HepG2 (cell line): ENCODE measurements at regions not wholly inside any gene's neighbourhood (a gene's known extent, or its start where the extent isn't known, plus 50 kb on each side); places are given as distances from the start of the nearest gene placed in this dataset.

Source experiments
- ATAC-seq: fragments of 200-7000 bp; cut with Tn5 transposase; 3 replicates; pipeline ENCODE4 v1.9.1; 2020; ENCODE audit warnings: mild to moderate bottlenecking, moderate library complexity
- BruUV-seq: library from RNA; stranded (reverse); fragments of 400-500 nt; replicated peaks from 2 replicates; lab custom pipeline; 2021; lab: Mats Ljungman, UMichigan
- CTCF ChIA-PET: fragments of 300-600 bp; formaldehyde crosslinking; extraction: SDS; loops from one replicate; lab custom pipeline; 2021; ENCODE audit warnings: low total read pairs, inconsistent platforms, low intra/inter-chr PET ratio; lab: Yijun Ruan, JAX
- POLR2A ChIA-PET: fragments of 350-600 bp; sonication (Branson Sonifier 250); formaldehyde crosslinking; loops from one replicate; lab custom pipeline; 2020; ENCODE audit warnings: antibody characterized with exemption, inconsistent platforms; lab: Yijun Ruan, JAX
- DNase-seq: peaks from one replicate; pipeline ENCODE4 v3.0.0-alpha.2; 2015; ENCODE audit warnings: low spot score
- FAIRE-seq: peaks from 3 replicates; lab custom pipeline; 2011; peaks lifted over from hg19 to GRCh38; lab: Jason Lieb, UNC
- H2AFZ ChIP-seq: one replicate; pipeline ENCODE4 v1.6.1; 2011; ENCODE audit warnings: low read length, inconsistent platforms
- H3K27ac ChIP-seq: fragments of 300-600 bp; 3 replicates; pipeline ENCODE4 v1.8.0; 2011; ENCODE audit warnings: mixed run types, mild to moderate bottlenecking, mixed read lengths, low read length, inconsistent platforms; ENCODE audit not compliant: insufficient read depth; ENCODE audit errors: extremely low read length
- H3K27me3 ChIP-seq, 2 experiments: fragments of 200-600 bp in 1 of 2; 2 replicates in 1 of 2; 3 replicates in 1 of 2; pipeline versions ENCODE4 v1.6.0 to v1.8.0; 2011; ENCODE audit warnings: low read length in 2 of 2, mild to moderate bottlenecking in 2 of 2, moderate library complexity in 2 of 2, inconsistent platforms in 1 of 2; ENCODE audit not compliant: insufficient read depth in 2 of 2, control insufficient read depth in 1 of 2
- H3K36me3 ChIP-seq, 2 experiments: fragments of 200-600 bp in 1 of 2; replicated peaks in 1 of 2; 2 replicates in 1 of 2; 3 replicates in 1 of 2; pipeline versions ENCODE4 v1.5.1 to v1.8.0; 2011; ENCODE audit warnings: low read length in 2 of 2, inconsistent platforms in 1 of 2; ENCODE audit not compliant: insufficient read depth in 2 of 2, control insufficient read depth in 1 of 2
- H3K4me1 ChIP-seq: 2 replicates; pipeline ENCODE4 v1.5.1; 2012; ENCODE audit warnings: low read length, inconsistent platforms; ENCODE audit not compliant: insufficient read depth
- H3K4me2 ChIP-seq: 2 replicates; pipeline ENCODE4 v1.6.0; 2011; ENCODE audit warnings: low read depth, low read length, inconsistent platforms
- H3K4me3 ChIP-seq, 3 experiments: fragments of 200-600 bp in 1 of 3; sonication (generic), shearing (Covaris generic) in 1 of 3; replicated peaks in 1 of 3; 2 replicates each; pipeline ENCODE4 v1.5.1; 2011 to 2016; ENCODE audit warnings: low read length in 3 of 3, inconsistent platforms in 2 of 3, low read depth in 2 of 3, mild to moderate bottlenecking in 2 of 3, control low read depth in 1 of 3, mixed read lengths in 1 of 3; ENCODE audit not compliant: insufficient read depth in 1 of 3
- H3K79me2 ChIP-seq: one replicate; pipeline ENCODE4 v1.6.1; 2011; ENCODE audit warnings: low read length, inconsistent platforms; ENCODE audit not compliant: insufficient read depth
- H3K9ac ChIP-seq: 2 replicates; pipeline ENCODE4 v1.6.0; 2011; ENCODE audit warnings: mild to moderate bottlenecking, low read depth, low read length, inconsistent platforms; ENCODE audit not compliant: insufficient read depth
- H3K9me3 ChIP-seq: 2 replicates; pipeline ENCODE4 v1.5.1; 2012; ENCODE audit warnings: mild to moderate bottlenecking, low read length
- H4K20me1 ChIP-seq: 2 replicates; pipeline ENCODE4 v1.6.0; 2011; ENCODE audit warnings: inconsistent platforms, mild to moderate bottlenecking, low read length, moderate library complexity; ENCODE audit not compliant: insufficient read depth
- DBP ChIP-seq: sonication (generic); formaldehyde crosslinking; IDR thresholded peaks from 2 replicates; pipeline ENCODE4 v1.4.0; 2020; ENCODE audit warnings: missing genetic modification reagents; ENCODE audit errors: not compliant biosample characterization
- HIC2 ChIP-seq: sonication (generic); formaldehyde crosslinking; IDR thresholded peaks from 2 replicates; pipeline ENCODE4 v1.9.0; 2022; ENCODE audit warnings: low read depth, missing genetic modification reagents
- HINFP ChIP-seq: sonication (generic); formaldehyde crosslinking; IDR thresholded peaks from 2 replicates; pipeline ENCODE4 v1.4.0; 2020; ENCODE audit warnings: low read depth, mild to moderate bottlenecking, missing genetic modification reagents
- NFRKB ChIP-seq: fragments of 450-650 bp; IDR thresholded peaks from 2 replicates; pipeline ENCODE4 v1.6.1; 2017
- RFXANK ChIP-seq: IDR thresholded peaks from 2 replicates; pipeline ENCODE4 v1.6.1; 2016
- RNF219 ChIP-seq: sonication (generic); formaldehyde crosslinking; IDR thresholded peaks from 2 replicates; pipeline ENCODE4 v1.5.0; 2020; ENCODE audit warnings: mild to moderate bottlenecking, missing genetic modification reagents
- TFDP2 ChIP-seq: sonication (generic); formaldehyde crosslinking; IDR thresholded peaks from 2 replicates; pipeline ENCODE4 v1.4.0; 2020; ENCODE audit warnings: missing genetic modification reagents
- ZNF737 ChIP-seq: sonication (generic); formaldehyde crosslinking; IDR thresholded peaks from 2 replicates; pipeline ENCODE4 v1.5.0; 2020; ENCODE audit warnings: missing genetic modification reagents, mild to moderate bottlenecking, borderline replicate concordance
- ZSCAN22 ChIP-seq: sonication (generic); formaldehyde crosslinking; IDR thresholded peaks from 2 replicates; pipeline ENCODE4 v1.4.0; 2020; ENCODE audit warnings: mild to moderate bottlenecking, missing genetic modification reagents
- WGBS: methylation state at CpG from one replicate; pipeline ENCODE4 v1.1.6; 2017; ENCODE audit warnings: low lambda C conversion rate; 5-methylcytosine and 5-hydroxymethylcytosine counted together
- in situ Hi-C: cut with HindIII; loops from 2 replicates; pipeline ENCODE4 v1.10.0; 2017; ENCODE audit warnings: low pct_unique_long_range_greater_than_20kb; ENCODE audit not compliant: extremely low pct_ligation_motif_present
- intact Hi-C: fragments of 100-400 bp; cut with micrococcal nuclease; formaldehyde crosslinking; loops from one replicate; pipeline ENCODE4 v1.10.0; 2022; ENCODE audit not compliant: unreplicated experiment

- WGBS = no CpG with 5 or more reads among the region's 2 CpGs
- POLR2A ChIA-PET = no interaction called here
- no peak for ATAC-seq
These were observed 92.2 kb downstream of the LPAR4 start for GRCh38 chrX:78839711-78840110.

More at GRCh38 chrX:78839711-78840110, 92.2 kb downstream of the LPAR4 start:
- Histone ChIP-seq H3K4me2 (no peak overlapping the region), H4K20me1 (no peaks in the 10 kb centered on the region), H3K36me3 (no peaks in the 10 kb centered on the region), H3K79me2 (no peaks in the 10 kb centered on the region), H3K9me3 (no peaks in the 10 kb centered on the region), H3K9ac (no peak overlapping the region), H2AFZ (no peak overlapping the region), H3K4me1 (no peaks in the 10 kb centered on the region), H3K27ac (no peak overlapping the region), H3K27me3 (no peaks in the 10 kb centered on the region), H3K4me3 (no peak overlapping the region)
- DNase-seq (no peak), FAIRE-seq (no peak)
- in situ Hi-C loops = no loop called here
- CTCF ChIA-PET = no interaction called here
- TF ChIP-seq DBP (CRISPR knock-in tag) (no peak), ZSCAN22 (no peak), HIC2 (CRISPR knock-in tag) (no peak), ZNF737 (no peak), RFXANK (CRISPR knock-in tag) (no peak), TFDP2 (CRISPR knock-in tag) (no peak), RNF219 (CRISPR knock-in tag) (no peak), HINFP (CRISPR knock-in tag) (no peak), NFRKB (no peak)
- no TSS peak for BruUV-seq
- intact Hi-C loops = no loop called here
